ENCODE measurements at regions not wholly inside any gene's neighbourhood (a gene's known extent, or its start where the extent isn't known, plus 50 kb on each side); places are given as distances from the start of the nearest gene placed in this dataset.
"Not testable (repeated sequence)": the region's sequence is repeated elsewhere in the genome, so short reads cannot be mapped to it uniquely, and the experiment has no call there.

DNA sequence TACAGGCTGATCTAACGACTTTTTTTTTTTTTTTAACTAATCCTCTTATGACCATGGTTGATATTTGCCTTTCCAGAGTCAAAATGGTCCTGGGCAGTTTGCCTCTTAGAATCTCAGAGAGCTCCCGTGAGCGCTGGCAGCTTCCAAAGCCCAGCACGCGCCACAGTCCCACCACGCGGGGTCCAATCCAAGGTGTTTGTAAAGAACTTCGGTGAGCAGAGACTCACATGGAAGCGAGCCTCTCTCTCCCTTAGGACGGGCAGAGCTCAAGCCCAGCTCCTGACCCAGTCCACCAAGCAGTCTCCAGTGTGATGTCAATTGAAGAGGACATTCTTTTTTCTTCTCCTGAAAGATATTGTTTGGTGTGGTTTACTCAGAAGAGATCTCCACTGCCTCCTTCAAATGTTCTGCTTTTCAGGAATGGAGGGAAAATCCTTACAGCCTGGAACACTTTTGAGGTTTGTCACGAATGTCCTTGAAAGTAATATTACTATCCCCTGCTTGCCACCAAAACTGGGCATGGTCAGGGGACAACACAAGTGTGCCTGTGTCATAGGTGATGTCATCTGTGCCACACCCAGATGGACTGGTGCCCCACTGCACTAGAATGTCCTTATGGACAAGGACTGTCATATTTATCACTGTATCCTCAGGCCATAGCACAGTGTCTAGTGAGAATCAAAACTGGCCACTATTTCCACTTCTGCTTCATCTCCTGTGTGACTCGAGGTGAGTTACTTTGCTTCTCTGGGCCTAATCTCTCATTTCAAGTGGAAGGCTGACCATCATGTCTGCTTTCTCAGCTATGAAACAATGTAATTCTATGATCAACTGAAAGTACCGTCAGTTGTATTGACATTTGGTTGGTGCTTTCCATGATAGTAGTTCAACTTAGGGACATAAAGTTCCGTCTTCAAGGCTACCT is 97.4 kb upstream of the EDEM3 start:
- DNase-seq = no peak

DNA sequence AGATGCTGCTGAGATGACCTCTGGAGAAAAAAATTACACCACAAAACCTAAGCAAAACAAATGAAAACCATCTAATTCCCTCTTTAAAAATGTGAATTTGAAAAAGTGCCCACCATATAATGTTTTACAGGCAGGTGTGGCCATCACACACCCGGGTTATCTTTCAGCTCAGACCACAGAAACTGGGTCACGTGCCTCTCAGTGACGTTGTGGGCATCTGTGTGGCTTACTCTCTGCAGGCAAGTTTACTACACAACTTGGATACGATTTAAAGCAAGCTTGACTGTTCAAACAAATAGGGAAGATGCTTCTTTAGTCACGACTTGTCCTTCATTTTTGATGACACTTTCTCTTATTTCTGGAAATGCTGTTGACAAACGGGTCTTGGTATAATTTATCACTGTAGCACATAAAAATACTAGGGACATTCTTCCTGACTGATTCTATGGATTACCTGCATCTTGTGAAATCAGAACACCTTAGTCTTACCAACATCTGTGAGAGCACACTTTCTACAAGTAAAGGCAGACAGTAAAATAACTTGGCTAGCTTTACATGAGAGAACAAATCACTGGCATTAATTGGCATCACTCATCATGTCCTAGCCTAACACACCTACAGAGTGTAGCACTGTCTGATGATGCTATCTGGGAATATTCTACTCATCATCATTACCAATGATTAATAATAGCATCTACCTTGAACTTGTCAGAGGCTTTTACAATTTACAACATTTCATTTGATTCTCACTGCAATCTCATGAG is 89.3 kb upstream of the EDEM3 start:
- no peak for DNase-seq

DNA sequence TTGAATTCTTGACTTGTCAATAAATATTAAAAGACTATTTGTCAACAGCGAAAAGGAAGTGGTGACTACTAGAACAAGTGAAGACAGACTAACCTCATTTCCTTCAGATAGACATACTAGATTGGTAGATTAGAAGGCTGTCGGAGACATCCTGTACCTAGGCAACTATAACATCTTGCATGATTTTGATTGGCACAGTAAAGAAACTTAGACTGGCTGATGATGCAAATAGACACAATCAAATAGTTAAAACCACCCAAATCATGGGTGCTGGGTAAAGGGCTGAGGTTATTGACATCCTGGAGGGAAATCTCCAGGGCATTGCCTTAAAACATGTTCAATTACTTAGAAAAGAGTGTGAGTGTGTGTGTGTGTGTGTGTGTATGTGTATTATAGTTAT is 85.9 kb upstream of the EDEM3 start:
- no peak for DNase-seq

DNA sequence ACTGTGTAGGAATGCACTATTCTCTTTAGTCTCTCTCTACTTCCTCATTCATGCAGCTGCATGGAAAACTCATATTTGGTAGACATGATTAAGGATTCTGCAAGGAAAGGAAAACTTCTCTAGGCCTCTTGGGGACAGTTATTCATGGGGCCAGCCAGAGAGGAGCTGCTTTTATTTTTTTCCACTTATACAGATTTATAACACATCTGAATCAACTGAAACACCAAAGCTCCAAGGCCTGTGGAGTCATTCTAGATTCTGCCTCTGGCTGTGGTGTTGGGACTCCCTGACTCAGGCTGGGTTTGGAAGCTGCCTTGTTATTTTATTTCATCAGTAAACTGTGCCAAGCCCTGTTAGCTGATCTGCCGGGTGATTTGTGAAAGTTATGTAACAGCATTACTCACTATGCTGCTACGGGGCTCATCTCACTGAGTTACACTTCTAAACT is 83.9 kb upstream of the EDEM3 start:
- peak; percentile 91 for DNase-seq

DNA sequence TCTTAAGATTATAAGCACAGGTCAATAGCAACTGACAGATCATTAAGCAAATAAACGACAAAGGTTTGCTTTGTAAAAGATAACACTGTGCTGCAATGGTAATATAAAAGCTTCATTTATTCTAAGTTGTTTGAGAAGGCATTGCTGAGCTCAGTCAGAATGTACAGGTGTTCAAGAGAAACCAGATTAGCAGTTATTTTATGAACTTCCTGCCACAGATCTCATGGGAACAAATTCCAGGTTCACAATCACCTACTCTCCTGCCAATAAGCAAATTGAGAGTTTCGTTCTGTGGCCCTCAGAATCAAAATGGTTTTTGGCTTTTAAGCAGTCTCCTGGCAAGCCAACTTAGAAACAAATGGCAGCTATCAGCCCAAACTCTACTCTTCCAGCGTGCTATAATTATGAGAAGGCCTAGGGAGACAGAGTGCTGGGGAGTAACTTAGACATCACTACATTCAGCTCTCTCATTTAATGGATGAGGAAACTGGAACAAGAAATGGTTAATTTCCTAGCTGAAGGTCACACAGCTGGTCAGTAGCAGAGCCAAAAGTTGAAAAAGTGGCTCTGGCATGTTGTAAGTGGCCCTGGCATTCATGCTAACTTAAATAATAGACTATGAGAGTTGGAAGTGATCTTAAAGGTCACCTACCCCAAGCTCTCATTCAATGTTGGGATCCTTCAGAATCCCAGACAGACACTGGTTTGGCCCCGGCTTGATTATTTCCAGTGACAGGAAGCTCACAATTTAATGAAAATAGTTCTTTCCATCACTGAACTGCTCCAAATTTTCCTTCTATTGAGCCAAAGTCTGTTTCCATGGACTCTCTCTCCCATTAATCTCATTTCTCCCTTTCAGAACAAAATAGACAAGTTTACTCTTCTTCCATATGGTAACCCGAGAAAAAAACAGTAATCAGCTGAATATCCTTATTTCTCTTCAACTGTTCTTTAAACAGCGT is 82.6 kb upstream of the EDEM3 start:
- DNase-seq = no peak

DNA sequence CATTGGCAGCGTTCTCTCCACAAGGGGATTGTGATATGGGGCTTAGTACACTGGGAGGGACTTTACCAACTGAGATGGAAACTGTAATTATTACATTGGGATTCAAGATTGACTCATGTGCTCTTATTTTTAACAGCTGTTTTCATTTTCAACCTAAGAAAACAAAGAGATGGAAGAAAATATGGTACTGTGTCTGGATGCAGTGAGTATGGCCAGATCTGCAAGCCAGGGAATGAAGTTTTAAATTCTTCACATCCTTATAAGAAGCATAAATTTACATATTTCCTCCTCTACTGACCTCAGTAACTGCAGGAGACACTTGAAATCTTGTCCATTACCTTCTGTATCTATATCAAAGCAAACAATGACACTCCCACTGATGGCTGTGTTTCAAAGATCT is 81.5 kb upstream of the EDEM3 start:
- no peak for DNase-seq

DNA sequence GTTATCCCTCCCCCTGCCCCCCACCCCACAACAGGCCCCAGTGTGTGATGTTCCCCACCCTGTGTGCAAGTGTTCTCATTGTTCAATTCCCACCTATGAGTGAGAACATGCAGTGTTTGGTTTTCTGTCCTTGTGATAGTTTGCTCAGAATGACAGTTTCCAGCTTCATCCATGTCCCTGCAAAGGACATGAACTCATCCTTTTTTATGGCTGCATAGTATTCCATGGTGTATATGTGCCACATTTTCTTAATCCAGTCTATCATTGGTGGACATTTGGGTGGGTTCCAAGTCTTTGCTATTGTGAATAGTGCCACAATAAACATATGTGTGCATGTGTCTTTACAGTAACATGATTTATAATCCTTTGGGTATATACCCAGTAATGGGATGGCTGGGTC is 79.3 kb upstream of the EDEM3 start:
- DNase-seq = not testable (repeated sequence)

DNA sequence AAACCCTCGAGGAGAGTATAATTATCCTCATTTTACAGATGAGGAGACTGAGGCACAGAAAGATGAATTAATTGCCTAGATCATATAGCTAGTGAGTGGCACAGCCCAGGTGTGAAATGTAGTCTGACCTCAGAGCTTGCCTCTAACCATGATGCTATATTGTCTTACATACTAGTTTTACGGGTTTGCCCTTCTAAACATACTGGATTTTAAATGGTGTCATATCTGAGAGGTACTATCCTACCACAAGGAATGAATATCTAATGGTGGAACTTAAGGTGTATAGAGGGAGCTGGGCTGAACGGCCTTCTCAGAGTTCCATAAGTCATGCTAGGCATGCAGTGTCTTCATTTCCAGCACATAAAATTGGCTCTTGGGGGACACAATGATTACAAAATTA is 77.9 kb upstream of the EDEM3 start:
- no peak for DNase-seq

DNA sequence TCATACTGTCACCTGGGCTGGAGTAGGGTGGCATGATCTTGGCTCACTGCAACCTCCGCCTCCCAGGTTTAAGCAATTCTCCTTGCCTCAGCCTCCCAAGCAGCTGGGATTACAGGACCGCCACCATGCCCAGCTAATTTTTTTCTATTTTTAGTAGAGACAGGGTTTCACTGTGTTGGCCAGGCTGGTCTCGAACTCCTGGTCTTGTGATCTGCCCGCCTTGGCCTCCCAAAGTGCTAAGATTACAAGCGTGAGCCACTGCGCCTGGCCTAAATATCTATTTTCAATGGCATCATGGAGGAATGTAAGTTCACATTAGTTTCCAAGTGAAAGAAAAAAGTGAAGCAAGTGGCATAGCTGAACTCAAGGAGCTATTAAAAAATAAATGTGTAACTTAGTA is 74.8 kb upstream of the EDEM3 start:
- not testable (repeated sequence) for DNase-seq

DNA sequence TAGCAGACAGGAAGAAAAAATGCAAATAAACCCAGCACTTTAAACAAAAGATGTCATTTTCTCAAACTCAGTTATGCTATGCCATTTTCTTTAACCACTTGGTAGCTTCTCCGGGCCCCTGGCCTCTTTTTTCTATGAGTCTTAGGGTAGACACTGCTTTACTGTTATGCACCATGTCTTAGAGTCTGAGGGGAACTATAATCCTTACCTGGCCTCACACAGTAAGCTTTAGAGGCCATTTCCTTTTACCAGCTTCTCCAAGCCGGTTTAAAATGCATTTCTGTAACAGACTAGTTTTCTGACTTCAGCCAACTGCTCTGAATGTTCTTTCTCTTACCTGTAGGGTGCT is 73.7 kb upstream of the EDEM3 start:
- no peak for DNase-seq

DNA sequence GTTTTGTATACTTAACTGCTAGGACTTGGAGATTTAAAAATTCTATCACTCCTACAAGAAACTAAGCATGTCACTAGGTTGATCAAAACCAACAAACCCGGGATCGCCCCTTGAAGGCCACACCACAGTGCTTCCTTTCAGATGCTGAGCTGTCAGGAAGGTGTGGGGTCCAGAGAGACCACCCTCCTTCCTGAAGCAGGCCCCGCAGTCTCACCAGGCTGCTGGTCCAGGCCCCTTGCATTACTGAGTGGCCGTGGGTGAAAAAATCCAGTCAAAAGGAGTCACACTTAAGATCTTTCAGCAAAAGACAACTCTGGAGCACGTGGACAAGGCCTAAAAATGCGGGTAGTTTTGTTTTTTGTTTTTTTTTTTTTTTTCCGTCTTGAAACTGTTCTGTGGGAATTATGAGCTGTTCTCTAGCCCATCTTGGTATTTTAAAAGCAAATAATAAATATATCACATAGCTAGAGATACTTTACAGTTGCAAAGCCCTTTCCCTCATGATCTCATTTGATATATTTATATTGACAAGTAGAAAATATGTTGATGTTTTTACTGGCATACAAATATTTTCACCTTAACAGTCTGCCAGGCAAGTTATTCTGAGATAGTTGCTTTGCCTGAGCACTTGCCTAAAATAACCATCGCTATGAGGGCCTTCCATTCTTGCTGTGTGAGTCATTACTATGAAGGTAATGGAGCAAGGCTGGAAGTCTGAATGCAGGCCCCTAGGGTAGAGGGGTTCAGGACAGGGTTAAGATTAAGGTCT is 73.1 kb upstream of the EDEM3 start:
- DNase-seq = peak; percentile 86

DNA sequence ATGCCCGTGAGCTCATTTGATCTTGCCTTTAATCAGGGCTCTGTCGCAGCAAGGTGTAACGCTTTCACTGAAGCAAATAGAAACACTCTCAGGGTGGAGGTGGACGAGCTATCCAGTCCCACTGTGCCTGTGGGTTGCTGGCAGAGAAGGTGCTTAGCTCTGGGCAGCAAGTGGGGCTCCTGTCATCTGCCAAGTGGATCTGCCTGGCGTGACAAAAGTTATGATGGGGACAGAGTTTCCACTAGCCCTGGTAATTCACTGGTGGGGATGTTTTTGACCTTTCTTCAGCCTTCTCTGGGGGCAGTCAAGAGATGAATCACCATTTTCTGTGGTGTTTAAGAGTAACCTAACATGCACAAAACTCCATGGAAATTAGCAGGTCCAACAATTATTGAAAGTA is 71.3 kb upstream of the EDEM3 start:
- DNase-seq = no peak

DNA sequence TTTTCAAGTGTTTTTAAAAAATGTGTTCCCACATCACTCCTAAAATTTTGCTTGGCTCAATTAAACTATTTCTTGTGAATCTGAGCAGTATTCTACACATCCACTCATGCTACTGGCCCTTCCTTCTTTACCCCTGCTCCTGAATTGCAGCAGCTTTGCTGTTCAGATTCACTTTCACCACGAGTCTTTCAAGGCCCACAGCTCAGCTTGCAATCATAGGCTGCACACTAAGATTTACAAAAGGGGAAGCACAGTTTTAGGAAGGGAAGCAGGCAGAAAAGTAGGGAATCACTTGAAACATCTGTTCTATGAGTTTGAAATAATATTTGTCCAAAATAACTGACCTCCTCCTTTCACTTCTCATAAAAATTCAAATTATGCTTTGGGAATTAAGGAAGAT is 70.9 kb upstream of the EDEM3 start:
- no peak for DNase-seq

DNA sequence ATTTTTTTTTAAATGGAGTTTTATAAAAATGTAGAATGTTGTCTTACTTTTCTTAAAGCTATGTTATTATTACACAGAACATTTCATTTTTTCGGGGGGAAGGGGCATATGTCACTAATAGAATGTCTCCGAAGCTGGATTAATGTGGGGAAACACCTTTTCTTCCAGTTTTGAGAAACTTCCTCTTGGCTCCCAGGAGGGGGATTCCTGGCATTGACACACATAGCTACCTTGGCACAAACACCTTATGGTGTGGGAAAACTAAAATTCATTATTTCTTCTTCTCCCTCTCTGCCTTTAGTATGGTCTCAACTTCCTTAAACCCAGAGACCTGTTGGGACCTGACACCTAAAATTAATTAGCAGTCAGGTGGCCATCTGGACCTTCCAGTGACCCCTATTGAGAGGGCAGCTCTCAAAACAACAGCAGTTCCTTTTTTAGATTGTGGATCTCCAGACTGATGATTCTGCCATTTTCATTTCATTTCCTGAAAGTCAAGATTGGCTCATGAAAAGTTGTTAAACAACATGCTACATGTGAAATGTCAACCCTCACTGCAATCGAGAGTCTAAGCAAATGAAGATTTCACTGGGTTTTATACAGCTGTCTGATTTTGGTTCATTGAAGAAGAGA is 70.1 kb upstream of the EDEM3 start:
- DNase-seq = no peak

DNA sequence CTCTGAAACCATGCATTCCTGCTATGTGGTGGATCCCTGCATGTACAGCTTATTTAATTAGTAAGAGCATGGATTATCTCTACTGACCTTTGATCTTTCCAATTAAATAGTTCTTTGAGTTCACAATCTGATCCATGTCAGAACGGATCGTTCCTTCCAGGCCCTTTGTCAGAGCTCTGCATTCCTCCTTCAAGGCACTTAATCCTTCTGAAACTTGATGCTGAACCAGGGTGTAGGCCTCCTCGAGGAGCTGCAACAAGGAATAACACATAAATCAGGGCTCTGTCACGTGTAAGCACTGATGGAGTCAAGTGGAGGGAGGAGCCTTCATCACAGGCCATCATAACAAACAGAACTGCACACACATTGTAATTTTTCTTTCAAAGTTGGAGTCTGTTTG is 68.4 kb upstream of the EDEM3 start:
- DNase-seq = no peak

DNA sequence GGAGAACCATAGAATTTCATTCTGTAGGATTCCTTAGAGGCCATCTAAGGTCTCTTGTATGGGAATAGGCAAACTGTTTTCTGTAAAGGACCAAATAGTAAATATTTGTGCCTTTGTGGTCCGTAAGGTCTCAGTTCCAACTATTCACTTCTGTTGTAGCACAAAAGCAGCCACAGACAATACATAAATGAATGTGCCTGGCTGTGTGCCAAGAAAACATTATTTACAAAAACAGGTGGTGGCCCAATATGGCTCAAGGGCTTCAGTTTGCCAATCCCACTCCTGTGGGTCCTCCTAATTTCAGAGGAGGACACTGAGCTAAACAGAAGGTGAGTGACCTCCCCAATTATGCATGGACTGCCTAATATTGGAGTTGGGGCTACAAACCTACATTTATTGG is 67.6 kb upstream of the EDEM3 start:
- DNase-seq = no peak

DNA sequence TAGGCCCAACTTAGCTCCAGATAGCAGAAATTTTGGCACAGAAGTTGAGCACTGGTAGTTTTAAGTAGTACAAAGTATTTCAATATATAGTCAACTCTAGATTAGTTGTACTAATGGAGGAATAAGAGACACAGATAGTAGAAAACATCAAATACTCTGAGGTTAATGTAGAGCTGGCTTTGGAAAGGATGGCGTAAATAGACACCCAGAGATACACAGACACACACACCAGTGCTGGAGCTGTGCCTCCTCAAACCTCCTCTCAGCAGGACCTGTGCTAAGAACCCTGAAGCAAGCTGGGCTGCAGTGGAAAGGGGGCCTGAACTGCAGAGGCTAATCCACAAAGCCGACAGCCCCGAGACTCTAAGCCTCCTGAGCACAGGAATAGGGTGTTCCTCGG is 67.0 kb upstream of the EDEM3 start:
- DNase-seq = no peak

DNA sequence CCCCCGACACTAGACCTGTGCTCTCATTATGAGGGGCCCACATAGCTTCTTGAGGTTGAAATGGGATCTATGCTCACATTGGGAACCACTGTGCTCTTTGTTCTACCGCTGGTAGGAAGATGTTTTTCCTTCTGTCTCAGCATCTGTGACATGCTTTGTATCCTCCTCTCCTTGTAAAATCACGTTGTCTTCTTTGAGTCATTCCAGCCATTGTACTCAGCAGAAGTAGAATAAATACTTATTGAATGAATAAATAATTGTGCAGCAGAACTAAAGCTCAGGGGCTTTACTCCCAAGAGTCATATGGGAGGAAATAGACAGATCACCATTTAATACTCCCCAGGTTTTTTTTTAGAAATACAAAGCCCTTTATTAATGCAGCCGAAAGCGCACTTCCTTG is 66.3 kb upstream of the EDEM3 start:
- no peak for DNase-seq

DNA sequence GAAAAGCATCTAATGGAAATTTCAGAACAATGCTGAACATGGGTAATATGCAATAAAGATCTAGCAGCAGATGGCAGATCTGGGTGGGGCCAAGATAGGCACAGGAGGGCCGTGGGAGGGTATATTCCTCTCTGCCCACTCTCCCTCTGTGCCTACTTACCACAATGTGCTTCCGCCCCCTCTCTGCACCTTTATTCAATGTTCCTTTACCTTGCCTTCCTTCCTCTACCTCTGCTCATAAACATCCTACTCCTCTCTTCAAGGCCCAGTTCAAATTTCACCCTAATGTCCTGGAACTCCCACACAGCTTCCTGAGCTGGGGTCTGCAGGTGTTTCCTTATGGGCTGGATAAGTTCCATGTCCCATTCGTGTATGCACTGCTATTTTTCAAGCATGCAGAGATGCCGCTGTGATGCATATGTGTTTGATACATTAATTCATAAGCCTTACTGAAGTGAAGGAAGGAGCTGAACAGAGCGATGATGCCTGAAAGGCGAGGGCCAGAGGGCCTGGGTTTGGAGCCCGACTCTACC is 65.6 kb upstream of the EDEM3 start:
- no peak for DNase-seq

DNA sequence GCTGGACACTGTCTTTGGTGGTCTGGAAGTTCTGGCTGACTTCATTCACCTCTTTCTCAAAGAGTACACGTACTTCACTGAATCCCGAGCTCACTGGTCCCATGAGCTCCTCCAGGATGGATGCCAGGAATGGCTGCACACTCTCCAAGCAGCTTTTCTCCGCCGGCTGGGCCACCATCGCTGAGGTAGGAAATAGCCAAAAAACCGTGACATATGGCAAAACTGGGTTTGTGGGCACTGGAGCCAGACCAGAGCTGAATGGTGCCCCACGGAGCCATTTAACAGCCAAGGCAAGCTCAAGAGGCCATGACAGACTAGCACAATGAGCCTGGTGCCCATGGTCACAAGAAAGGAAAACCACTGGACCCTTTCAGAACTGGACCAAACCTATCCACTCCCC is 64.0 kb upstream of the EDEM3 start:
- DNase-seq = no peak

DNA sequence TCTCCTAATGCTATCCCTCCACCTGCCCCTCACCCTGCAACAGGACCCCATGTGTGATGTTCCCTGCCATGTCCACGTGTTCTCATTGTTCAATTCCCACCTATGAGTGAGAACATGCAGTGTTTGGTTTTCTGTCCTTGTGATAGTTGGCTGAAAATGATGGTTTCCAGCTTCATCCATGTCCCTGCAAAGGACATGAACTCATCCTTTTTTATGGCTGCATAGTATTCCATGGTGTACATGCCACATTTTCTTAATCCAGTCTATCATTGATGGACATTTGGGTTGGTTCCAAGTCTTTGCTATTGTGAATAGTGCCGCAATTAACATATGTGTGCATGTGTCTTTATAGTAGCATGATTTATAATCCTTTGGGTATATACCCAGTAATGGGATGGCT is 62.3 kb upstream of the EDEM3 start:
- not testable (repeated sequence) for DNase-seq

All from NCI-H226 (cell line).